ENCODE measurements at regions not wholly inside any gene's neighbourhood (a gene's known extent, or its start where the extent isn't known, plus 50 kb on each side); places are given as distances from the start of the nearest gene placed in this dataset.

GRCh38 chrX:110944311-110944750 lies 148.7 kb upstream of the CHRDL1 start:
- no peak for TF ChIP-seq CTCF (IDR thresholded peaks at IDR 0.05 in 2 of 3, conservative IDR thresholded peaks at IDR 0.05 in 1 of 3; ENCODE audit: borderline replicate concordance in 1 of 3, insufficient read depth in 1 of 3, low read depth in 2 of 3, low read length in 2 of 3)
- no peak for TF ChIP-seq EZH2 (IDR thresholded peaks at IDR 0.05)
- TF ChIP-seq RAD21 (IDR thresholded peaks at IDR 0.05; ENCODE audit: low read depth): no peak
- TF ChIP-seq FOSL1 (IDR thresholded peaks at IDR 0.05; ENCODE audit: low read depth): no peak
- TF ChIP-seq EGR1 (IDR thresholded peaks at IDR 0.05; ENCODE audit: low read depth): no peak
- TF ChIP-seq POLR2A (IDR thresholded peaks at IDR 0.05; ENCODE audit: borderline replicate concordance, extremely low read depth, insufficient read depth, insufficient read length): no peak
- no peak for TF ChIP-seq TCF7L2 (IDR thresholded peaks at IDR 0.05; ENCODE audit: borderline replicate concordance, extremely low read depth, insufficient read depth, insufficient read length)
- no peak for TF ChIP-seq REST (IDR thresholded peaks at IDR 0.05; ENCODE audit: low read depth)
- no peak for TF ChIP-seq CEBPB (IDR thresholded peaks at IDR 0.05; ENCODE audit: low read depth)
- TF ChIP-seq MAX (IDR thresholded peaks at IDR 0.05): no peak
